HCT116 (cell line): ENCODE measurements at regions not wholly inside any gene's neighbourhood (a gene's known extent, or its start where the extent isn't known, plus 50 kb on each side); places are given as distances from the start of the nearest gene placed in this dataset.
A peak's percentile ranks its signal among the peaks of the same experiment; 100 is the strongest.

Experiments used
- ATAC-seq: fragments of 200-7000 bp; cut with Tn5 transposase; 2 replicates; pipeline ENCODE4 v1.9.1; 2020; ENCODE audit warnings: mild to moderate bottlenecking, moderate library complexity
- BruUV-seq: library from RNA; stranded (reverse); fragments of 400-500 nt; replicated peaks from 2 replicates; lab custom pipeline; 2021; lab: Mats Ljungman, UMichigan
- CTCF ChIA-PET: fragments of 300-600 bp; sonication (Branson Sonifier 250); formaldehyde crosslinking; loops from one replicate; lab custom pipeline; 2021; ENCODE audit warnings: antibody characterized with exemption; lab: Charles Lee
- POLR2A ChIA-PET: fragments of 300-600, 350-600 bp; sonication (Branson Sonifier 250); formaldehyde crosslinking; loops from one replicate; lab custom pipeline; 2021; ENCODE audit warnings: antibody characterized with exemption; lab: Charles Lee
- RAD21 ChIA-PET, 2 experiments: fragments of 300-600 bp; sonication (Branson Sonifier 250); formaldehyde crosslinking; loops; one replicate each; lab custom pipeline; 2023; ENCODE audit warnings: low total read pairs in 2 of 2; ENCODE audit not compliant: uncharacterized antibody in 2 of 2, unreplicated experiment in 2 of 2, low non-redundant PET in 1 of 2; lab: Charles Lee
- DNase-seq: peaks from one replicate; pipeline ENCODE4 v3.0.0-alpha.2; 2010; ENCODE audit warnings: low read depth, low spot score
- H2AFZ ChIP-seq: fragments of 200-600 bp; shearing (Covaris generic), sonication (generic); 2 replicates; pipeline ENCODE4 v1.6.1; 2017; ENCODE audit warnings: low read depth, mixed run types, mixed read lengths, antibody characterized with exemption, low read length; ENCODE audit not compliant: poor library complexity, severe bottlenecking
- H3K27ac ChIP-seq: 2 replicates; pipeline ENCODE4 v1.5.1; 2012; ENCODE audit warnings: low read depth, low read length
- H3K27me3 ChIP-seq: fragments of 200-600 bp; sonication (generic); 2 replicates; pipeline ENCODE4 v1.6.1; 2016; ENCODE audit warnings: mixed run types, low read length, mixed read lengths; ENCODE audit not compliant: insufficient read depth
- H3K36me3 ChIP-seq, 2 experiments: fragments of 200-500 bp in 1 of 2; fragments of 200-600 bp in 1 of 2; sonication (Bioruptor generic) in 1 of 2; sonication (generic) in 1 of 2; 2 replicates each; pipeline versions ENCODE4 v1.5.1 to v1.6.1; 2014 to 2016; ENCODE audit warnings: low read length in 2 of 2, inconsistent platforms in 1 of 2, mixed read lengths in 1 of 2, mixed run types in 1 of 2; ENCODE audit not compliant: insufficient read depth in 2 of 2, control insufficient read depth in 1 of 2
- H3K4me1 ChIP-seq, 2 experiments: fragments of 200-600 bp in 1 of 2; sonication (generic) in 1 of 2; 2 replicates each; pipeline versions ENCODE4 v1.5.1 to v1.6.1; 2012 to 2017; ENCODE audit warnings: low read length in 2 of 2, inconsistent platforms in 1 of 2, mild to moderate bottlenecking in 1 of 2, mixed read lengths in 1 of 2, mixed run types in 1 of 2, moderate library complexity in 1 of 2; ENCODE audit not compliant: insufficient read depth in 2 of 2, control insufficient read depth in 1 of 2
- H3K4me2 ChIP-seq: fragments of 200-600 bp; sonication (generic); 2 replicates; pipeline ENCODE4 v1.6.1; 2017; ENCODE audit warnings: mixed run types, low read length, mixed read lengths
- H3K4me3 ChIP-seq, 2 experiments: fragments of 200-600 bp in 1 of 2; sonication (generic) in 1 of 2; replicated peaks in 1 of 2; 2 replicates each; pipeline ENCODE4 v1.5.1; 2011 to 2016; ENCODE audit warnings: low read length in 2 of 2, control low read depth in 1 of 2, low read depth in 1 of 2, mild to moderate bottlenecking in 1 of 2, mixed read lengths in 1 of 2, mixed run types in 1 of 2
- H3K79me2 ChIP-seq: fragments of 200-600 bp; sonication (generic); 2 replicates; pipeline ENCODE4 v1.6.1; 2017; ENCODE audit warnings: mild to moderate bottlenecking, mixed run types, low read length, moderate library complexity, mixed read lengths; ENCODE audit not compliant: insufficient read depth
- H3K9ac ChIP-seq: fragments of 200-600 bp; sonication (generic); 2 replicates; pipeline ENCODE4 v1.6.1; 2016; ENCODE audit warnings: low read length, mixed read lengths
- H3K9me2 ChIP-seq: fragments of 200-600 bp; sonication (generic), shearing (Covaris generic); 2 replicates; pipeline ENCODE4 v1.6.1; 2017; ENCODE audit warnings: mixed run types, mild to moderate bottlenecking, moderate library complexity; ENCODE audit not compliant: insufficient read depth
- H3K9me3 ChIP-seq, 2 experiments: fragments of 200-500 bp in 1 of 2; fragments of 200-600 bp in 1 of 2; sonication (Bioruptor generic) in 1 of 2; sonication (generic) in 1 of 2; 2 replicates each; pipeline ENCODE4 v1.6.1; 2014 to 2017; ENCODE audit warnings: low read length in 2 of 2, mixed read lengths in 2 of 2, inconsistent platforms in 1 of 2, low read depth in 1 of 2, mild to moderate bottlenecking in 1 of 2, mixed run types in 1 of 2, moderate library complexity in 1 of 2; ENCODE audit not compliant: control insufficient read depth in 1 of 2, insufficient read depth in 1 of 2
- H4K20me1 ChIP-seq: fragments of 200-600 bp; sonication (generic), shearing (Covaris generic); 2 replicates; pipeline ENCODE4 v1.6.1; 2017; ENCODE audit warnings: mixed run types, mild to moderate bottlenecking, moderate library complexity; ENCODE audit not compliant: insufficient read depth
- CBX3 ChIP-seq: IDR thresholded peaks from 2 replicates; pipeline ENCODE4 v1.6.1; 2012; ENCODE audit warnings: low read depth
- ELF1 ChIP-seq: IDR thresholded peaks from 2 replicates; pipeline ENCODE4 v1.6.1; 2012; ENCODE audit warnings: low read depth, borderline replicate concordance
- EZH2phosphoT487 ChIP-seq: fragments of 200-600 bp; IDR thresholded peaks from 2 replicates; pipeline ENCODE4 v1.6.1; 2018; ENCODE audit warnings: antibody characterized with exemption, borderline replicate concordance
- FOSL1 ChIP-seq: IDR thresholded peaks from 2 replicates; pipeline ENCODE4 v1.6.1; 2012; ENCODE audit warnings: low read depth
- POLR2A ChIP-seq: IDR thresholded peaks from 2 replicates; pipeline ENCODE4 v1.7.0; 2011; ENCODE audit warnings: borderline replicate concordance; ENCODE audit not compliant: insufficient read depth, insufficient read length; ENCODE audit errors: extremely low read depth
- SRF ChIP-seq: IDR thresholded peaks from 2 replicates; pipeline ENCODE4 v1.6.1; 2012; ENCODE audit warnings: low read depth
- YY1 ChIP-seq: IDR thresholded peaks from 2 replicates; pipeline ENCODE4 v1.6.1; 2011; ENCODE audit warnings: low read length, low read depth, moderate library complexity, mild to moderate bottlenecking; ENCODE audit not compliant: insufficient replicate concordance; ENCODE audit errors: extremely low read depth
- intact Hi-C: fragments of 100-400 bp; cut with micrococcal nuclease; formaldehyde crosslinking; loops from 2 replicates; pipeline ENCODE4 v1.10.0; 2022
- TF ChIP-seq, protein P1 (sequence below), 3 experiments: fragments of 200-600 bp in 1 of 3; sonication (generic) in 1 of 3; IDR thresholded peaks in 2 of 3; conservative IDR thresholded peaks in 1 of 3; 2 replicates each; pipeline ENCODE4 v1.5.1; 2012 to 2017; ENCODE audit warnings: low read depth in 2 of 3, low read length in 2 of 3, antibody characterized with exemption in 1 of 3, borderline replicate concordance in 1 of 3, control low read depth in 1 of 3, mild to moderate bottlenecking in 1 of 3, mixed read lengths in 1 of 3, mixed run types in 1 of 3, moderate library complexity in 1 of 3; ENCODE audit not compliant: insufficient read depth in 1 of 3

DNA sequence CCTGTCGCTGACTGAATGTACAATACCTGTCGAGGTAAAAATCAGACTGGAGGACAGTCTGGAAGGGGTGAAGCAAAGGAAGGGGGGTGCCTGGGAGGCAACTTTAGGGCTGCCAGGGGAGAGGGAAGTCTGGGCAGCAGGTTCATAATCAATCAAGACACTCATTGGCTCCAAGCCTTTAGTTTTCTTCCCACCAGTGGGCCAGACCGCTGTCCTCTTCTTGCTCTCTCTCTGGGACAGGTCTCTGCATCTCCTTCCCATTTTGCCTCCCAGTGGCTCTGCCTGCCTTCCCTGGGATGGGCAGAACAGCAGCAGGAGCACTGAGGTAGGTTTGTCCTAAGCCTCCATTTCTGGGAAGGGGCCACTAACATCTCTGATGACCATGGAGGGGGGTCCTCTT is 206.5 kb downstream of the TTC8 start:
- peaks cover 2 to 11% of the 10 kb centered on the region in 2 experiments; a peak in 3 of 4 replicates for H3K4me1 ChIP-seq
- H4K20me1 ChIP-seq = no peaks in the 10 kb centered on the region
- no peak overlapping the region for H3K9ac ChIP-seq
- TF ChIP-seq, protein P1, sequence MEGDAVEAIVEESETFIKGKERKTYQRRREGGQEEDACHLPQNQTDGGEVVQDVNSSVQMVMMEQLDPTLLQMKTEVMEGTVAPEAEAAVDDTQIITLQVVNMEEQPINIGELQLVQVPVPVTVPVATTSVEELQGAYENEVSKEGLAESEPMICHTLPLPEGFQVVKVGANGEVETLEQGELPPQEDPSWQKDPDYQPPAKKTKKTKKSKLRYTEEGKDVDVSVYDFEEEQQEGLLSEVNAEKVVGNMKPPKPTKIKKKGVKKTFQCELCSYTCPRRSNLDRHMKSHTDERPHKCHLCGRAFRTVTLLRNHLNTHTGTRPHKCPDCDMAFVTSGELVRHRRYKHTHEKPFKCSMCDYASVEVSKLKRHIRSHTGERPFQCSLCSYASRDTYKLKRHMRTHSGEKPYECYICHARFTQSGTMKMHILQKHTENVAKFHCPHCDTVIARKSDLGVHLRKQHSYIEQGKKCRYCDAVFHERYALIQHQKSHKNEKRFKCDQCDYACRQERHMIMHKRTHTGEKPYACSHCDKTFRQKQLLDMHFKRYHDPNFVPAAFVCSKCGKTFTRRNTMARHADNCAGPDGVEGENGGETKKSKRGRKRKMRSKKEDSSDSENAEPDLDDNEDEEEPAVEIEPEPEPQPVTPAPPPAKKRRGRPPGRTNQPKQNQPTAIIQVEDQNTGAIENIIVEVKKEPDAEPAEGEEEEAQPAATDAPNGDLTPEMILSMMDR (IDR thresholded peaks at IDR 0.05 in 2 of 3, conservative IDR thresholded peaks at IDR 0.05 in 1 of 3; ENCODE audit: borderline replicate concordance in 1 of 3, insufficient read depth in 1 of 3, low read depth in 2 of 3, low read length in 2 of 3) = no peak
- TF ChIP-seq ELF1 (no peak), SRF (no peak), EZH2phosphoT487 (no peak), POLR2A (no peak), CBX3 (no peak), FOSL1 (no peak)
- DNase-seq (no peak), ATAC-seq (no peak)
- H3K27me3 ChIP-seq = no peaks in the 10 kb centered on the region
- no peaks in the 10 kb centered on the region for H3K9me3 ChIP-seq
- H3K36me3 ChIP-seq = no peaks in the 10 kb centered on the region
- POLR2A ChIA-PET = no interaction called here
- intact Hi-C loops = loop anchor here (5.0 kb wide), 1 partner anchor 591 kb away; no protein-coding TSS in a partner anchor
- no peak overlapping the region for H3K4me2 ChIP-seq
- no peak overlapping the region for H2AFZ ChIP-seq
- RAD21 ChIA-PET = no interaction called here
- CTCF ChIA-PET = no interaction called here
- H3K9me2 ChIP-seq = no peaks in the 10 kb centered on the region
- no peak overlapping the region for H3K27ac ChIP-seq
- no TSS peak for BruUV-seq
- no peaks in the 10 kb centered on the region for H3K79me2 ChIP-seq
- H3K4me3 ChIP-seq = no peak overlapping the region

DNA sequence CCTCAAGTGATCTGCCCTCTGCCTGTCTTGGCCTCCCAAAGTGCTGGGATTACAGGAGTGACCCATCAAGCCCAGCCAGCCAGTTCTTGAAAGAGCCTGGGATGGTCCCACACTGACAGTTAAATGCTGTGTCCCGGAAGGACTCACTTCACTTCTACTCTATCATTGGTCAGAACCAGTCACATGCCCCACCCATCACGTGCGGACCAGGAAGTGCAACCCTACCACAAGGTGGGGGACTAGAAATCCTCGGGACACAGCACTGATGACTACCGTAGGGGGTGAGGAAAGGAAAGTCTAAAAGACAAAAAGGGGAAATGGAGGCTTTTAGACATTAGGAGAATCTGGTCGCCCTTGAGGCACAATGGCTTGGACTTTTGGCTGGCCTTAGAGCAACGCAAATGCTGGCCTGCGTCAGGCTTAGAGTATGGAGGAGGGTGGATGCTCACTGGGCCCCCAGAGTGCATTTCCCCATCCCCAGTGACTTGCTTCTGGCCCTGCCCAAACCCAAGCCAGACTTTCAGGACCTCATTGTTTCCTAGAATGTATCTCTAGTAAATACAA is 207.7 kb downstream of the TTC8 start:
- Histone ChIP-seq H3K36me3 (no peaks in the 10 kb centered on the region), H3K4me3 (no peak overlapping the region), H3K27me3 (no peaks in the 10 kb centered on the region), H3K79me2 (no peaks in the 10 kb centered on the region), H2AFZ (no peak overlapping the region), H3K9me2 (no peaks in the 10 kb centered on the region), H3K4me1 (peaks cover 0 to 4% of the 10 kb centered on the region in 2 experiments; a peak in 2 of 4 replicates), H3K27ac (no peak overlapping the region), H3K9ac (no peak overlapping the region), H3K9me3 (no peaks in the 10 kb centered on the region), H3K4me2 (no peak overlapping the region), H4K20me1 (no peaks in the 10 kb centered on the region)
- POLR2A ChIA-PET = no interaction called here
- intact Hi-C loops = loop anchor here (5.0 kb wide), 1 partner anchor 590 kb away; no protein-coding TSS in a partner anchor
- RAD21 ChIA-PET = no interaction called here
- CTCF ChIA-PET = no interaction called here
- peak; percentile 42 for ATAC-seq
- BruUV-seq = no TSS peak
- TF ChIP-seq EZH2phosphoT487 (no peak), YY1 (no peak), ELF1 (peak; percentile 39; the same call in 1 of the 2 replicates)
- no peak for DNase-seq
